Neural cell (in vitro differentiated cells): ENCODE measurements at regions not wholly inside any gene's neighbourhood (a gene's known extent, or its start where the extent isn't known, plus 50 kb on each side); places are given as distances from the start of the nearest gene placed in this dataset.

ENCODE experiments used
- EZH2 ChIP-seq: fragments of 200-600, 300-800 bp; shearing (Covaris generic), sonication (generic); IDR thresholded peaks from 2 replicates; pipeline ENCODE4 v1.6.1; 2014; ENCODE audit warnings: antibody characterized with exemption, low read length, borderline replicate concordance, mild to moderate bottlenecking; ENCODE audit not compliant: insufficient read depth, poor library complexity, severe bottlenecking
- POLR2AphosphoS5 ChIP-seq: IDR thresholded peaks from 2 replicates; pipeline ENCODE4 v1.6.1; 2012
- RAD21 ChIP-seq: fragments of 450-650 bp; conservative IDR thresholded peaks from 2 replicates; pipeline ENCODE4 v1.6.1; 2014; ENCODE audit warnings: antibody characterized with exemption, mild to moderate bottlenecking, moderate library complexity
- SMC3 ChIP-seq: fragments of 450-650 bp; conservative IDR thresholded peaks from 2 replicates; pipeline ENCODE4 v1.6.1; 2014; ENCODE audit warnings: antibody characterized with exemption, mild to moderate bottlenecking, moderate library complexity; ENCODE audit not compliant: poor library complexity
- TAF1 ChIP-seq: IDR thresholded peaks from 2 replicates; pipeline ENCODE4 v1.6.1; 2012; ENCODE audit warnings: low read depth
- TF ChIP-seq, protein P1 (sequence below): fragments of 450-650 bp; IDR thresholded peaks from 2 replicates; pipeline ENCODE4 v1.5.1; 2014; ENCODE audit warnings: antibody characterized with exemption, mild to moderate bottlenecking, moderate library complexity; ENCODE audit not compliant: poor library complexity, severe bottlenecking
- TF ChIP-seq, protein P2 (sequence below): IDR thresholded peaks from 2 replicates; pipeline ENCODE4 v1.6.1; 2012; ENCODE audit warnings: borderline replicate concordance

DNA sequence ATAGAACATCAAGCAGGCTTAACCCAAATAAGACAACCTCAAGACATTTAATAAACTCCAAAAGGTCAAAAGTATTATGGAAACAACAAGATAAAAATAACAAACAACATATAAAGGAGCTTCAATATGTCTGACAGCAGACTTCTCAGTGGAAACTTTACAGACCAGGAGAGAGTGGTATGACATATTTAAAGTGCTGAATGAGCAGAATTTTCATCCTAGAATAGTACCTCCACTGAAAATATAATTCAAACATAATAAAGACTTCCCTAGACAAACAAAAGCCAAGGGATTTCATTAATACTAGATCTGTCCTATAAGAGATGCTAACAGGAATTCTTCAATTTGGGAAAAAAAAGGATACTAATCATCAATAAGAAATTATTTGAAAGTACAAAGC is 1005.0 kb downstream of the TMTC2 start:
- TF ChIP-seq, protein P1, sequence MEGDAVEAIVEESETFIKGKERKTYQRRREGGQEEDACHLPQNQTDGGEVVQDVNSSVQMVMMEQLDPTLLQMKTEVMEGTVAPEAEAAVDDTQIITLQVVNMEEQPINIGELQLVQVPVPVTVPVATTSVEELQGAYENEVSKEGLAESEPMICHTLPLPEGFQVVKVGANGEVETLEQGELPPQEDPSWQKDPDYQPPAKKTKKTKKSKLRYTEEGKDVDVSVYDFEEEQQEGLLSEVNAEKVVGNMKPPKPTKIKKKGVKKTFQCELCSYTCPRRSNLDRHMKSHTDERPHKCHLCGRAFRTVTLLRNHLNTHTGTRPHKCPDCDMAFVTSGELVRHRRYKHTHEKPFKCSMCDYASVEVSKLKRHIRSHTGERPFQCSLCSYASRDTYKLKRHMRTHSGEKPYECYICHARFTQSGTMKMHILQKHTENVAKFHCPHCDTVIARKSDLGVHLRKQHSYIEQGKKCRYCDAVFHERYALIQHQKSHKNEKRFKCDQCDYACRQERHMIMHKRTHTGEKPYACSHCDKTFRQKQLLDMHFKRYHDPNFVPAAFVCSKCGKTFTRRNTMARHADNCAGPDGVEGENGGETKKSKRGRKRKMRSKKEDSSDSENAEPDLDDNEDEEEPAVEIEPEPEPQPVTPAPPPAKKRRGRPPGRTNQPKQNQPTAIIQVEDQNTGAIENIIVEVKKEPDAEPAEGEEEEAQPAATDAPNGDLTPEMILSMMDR = no peak
- TF ChIP-seq, protein P2, sequence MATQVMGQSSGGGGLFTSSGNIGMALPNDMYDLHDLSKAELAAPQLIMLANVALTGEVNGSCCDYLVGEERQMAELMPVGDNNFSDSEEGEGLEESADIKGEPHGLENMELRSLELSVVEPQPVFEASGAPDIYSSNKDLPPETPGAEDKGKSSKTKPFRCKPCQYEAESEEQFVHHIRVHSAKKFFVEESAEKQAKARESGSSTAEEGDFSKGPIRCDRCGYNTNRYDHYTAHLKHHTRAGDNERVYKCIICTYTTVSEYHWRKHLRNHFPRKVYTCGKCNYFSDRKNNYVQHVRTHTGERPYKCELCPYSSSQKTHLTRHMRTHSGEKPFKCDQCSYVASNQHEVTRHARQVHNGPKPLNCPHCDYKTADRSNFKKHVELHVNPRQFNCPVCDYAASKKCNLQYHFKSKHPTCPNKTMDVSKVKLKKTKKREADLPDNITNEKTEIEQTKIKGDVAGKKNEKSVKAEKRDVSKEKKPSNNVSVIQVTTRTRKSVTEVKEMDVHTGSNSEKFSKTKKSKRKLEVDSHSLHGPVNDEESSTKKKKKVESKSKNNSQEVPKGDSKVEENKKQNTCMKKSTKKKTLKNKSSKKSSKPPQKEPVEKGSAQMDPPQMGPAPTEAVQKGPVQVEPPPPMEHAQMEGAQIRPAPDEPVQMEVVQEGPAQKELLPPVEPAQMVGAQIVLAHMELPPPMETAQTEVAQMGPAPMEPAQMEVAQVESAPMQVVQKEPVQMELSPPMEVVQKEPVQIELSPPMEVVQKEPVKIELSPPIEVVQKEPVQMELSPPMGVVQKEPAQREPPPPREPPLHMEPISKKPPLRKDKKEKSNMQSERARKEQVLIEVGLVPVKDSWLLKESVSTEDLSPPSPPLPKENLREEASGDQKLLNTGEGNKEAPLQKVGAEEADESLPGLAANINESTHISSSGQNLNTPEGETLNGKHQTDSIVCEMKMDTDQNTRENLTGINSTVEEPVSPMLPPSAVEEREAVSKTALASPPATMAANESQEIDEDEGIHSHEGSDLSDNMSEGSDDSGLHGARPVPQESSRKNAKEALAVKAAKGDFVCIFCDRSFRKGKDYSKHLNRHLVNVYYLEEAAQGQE = no peak
- TF ChIP-seq EZH2 = no peak
- TF ChIP-seq POLR2AphosphoS5 = no peak
- TF ChIP-seq RAD21 = no peak
- no peak for TF ChIP-seq SMC3
- TF ChIP-seq TAF1 = no peak
